ENCODE measurements at regions not wholly inside any gene's neighbourhood (a gene's known extent, or its start where the extent isn't known, plus 50 kb on each side); places are given as distances from the start of the nearest gene placed in this dataset.

DNA sequence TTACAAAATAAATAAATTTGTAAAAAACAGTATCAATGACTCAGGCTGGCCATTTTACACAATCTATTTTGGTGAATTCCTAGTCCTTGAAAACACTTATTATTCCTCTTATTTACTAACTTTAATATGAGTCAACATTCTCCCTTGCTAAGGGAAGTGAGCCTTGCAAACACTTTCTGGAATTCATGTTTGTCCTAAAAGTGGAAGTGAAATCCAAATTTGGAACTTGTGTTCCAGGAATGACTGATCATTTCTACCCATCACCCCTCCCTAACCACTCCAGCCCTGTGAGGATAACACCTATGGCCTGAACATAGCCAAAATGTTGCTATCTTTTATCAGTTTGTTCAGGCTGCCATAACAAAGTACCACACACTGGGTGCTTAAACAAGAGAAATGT lies 83.1 kb downstream of the OR5AK2 start:
- Histone ChIP-seq H3K4me3 (ENCODE audit: extremely low read depth in 1 of 4, insufficient read depth in 2 of 4, low read depth in 3 of 4, low read length in 4 of 4) (no peak overlapping the region), H3K4ac (replicated peaks; ENCODE audit: insufficient read length, low read depth, low read length) (no peak overlapping the region), H3K14ac (ENCODE audit: insufficient read length) (no peak overlapping the region), H3K27me3 (replicated peaks in 1 of 4; ENCODE audit: control insufficient read depth in 3 of 4, extremely low read depth in 1 of 4, insufficient read depth in 3 of 4, low read length in 3 of 4) (no peaks in the 10 kb centered on the region), H3K56ac (replicated peaks; ENCODE audit: insufficient read length, low read depth, low read length) (no peak overlapping the region), H3K18ac (ENCODE audit: extremely low read depth, low read length) (no peak overlapping the region), H2BK20ac (ENCODE audit: low read length) (no peak overlapping the region), H2BK5ac (ENCODE audit: low read depth, low read length) (no peak overlapping the region), H3K79me1 (ENCODE audit: low read depth, low read length) (no peaks in the 10 kb centered on the region), H2AK5ac (ENCODE audit: low read depth, low read length) (no peak overlapping the region), H3K36me3 (ENCODE audit: control insufficient read depth in 2 of 4, insufficient read depth in 4 of 4, low read length in 3 of 4) (no peaks in the 10 kb centered on the region), H4K5ac (ENCODE audit: insufficient read length, low read depth, low read length) (no peak overlapping the region), H4K20me1 (replicated peaks in 1 of 2; ENCODE audit: control insufficient read depth in 1 of 2, insufficient read depth in 2 of 2, low read length in 2 of 2) (no peaks in the 10 kb centered on the region), H3K9ac (replicated peaks in 1 of 4; ENCODE audit: extremely low read depth in 1 of 4, low read depth in 3 of 4, low read length in 3 of 4) (no peak overlapping the region), H2BK12ac (ENCODE audit: low read depth, low read length) (no peak overlapping the region), H3K23ac (ENCODE audit: insufficient read length) (no peak overlapping the region), H3K4me2 (ENCODE audit: insufficient read depth in 1 of 2, low read depth in 2 of 2, low read length in 2 of 2) (no peak overlapping the region), H3K79me2 (ENCODE audit: control insufficient read depth in 1 of 2, insufficient read depth in 2 of 2, low read length in 2 of 2) (no peaks in the 10 kb centered on the region), H2BK15ac (ENCODE audit: low read length) (no peak overlapping the region), H3K4me1 (replicated peaks in 1 of 4; ENCODE audit: control insufficient read depth in 3 of 4, insufficient read depth in 4 of 4, low read length in 3 of 4) (no peaks in the 10 kb centered on the region), H4K91ac (replicated peaks; ENCODE audit: insufficient read length, low read length) (no peak overlapping the region), H2AFZ (ENCODE audit: low read length) (no peak overlapping the region), H2BK120ac (replicated peaks; ENCODE audit: low read depth, low read length) (no peak overlapping the region), H4K8ac (ENCODE audit: extremely low read depth, insufficient read depth, low read length) (no peak overlapping the region), H3K23me2 (ENCODE audit: low read depth, low read length) (no peaks in the 10 kb centered on the region), H3K27ac (ENCODE audit: low read depth, low read length) (no peak overlapping the region), H3K9me3 (ENCODE audit: insufficient read depth in 2 of 2, low read depth in 1 of 2, low read length in 1 of 2) (no peaks in the 10 kb centered on the region; a peak in 1 of 4 replicates)
- no peak for FAIRE-seq
- CTCF ChIA-PET (ENCODE audit: partially characterized antibody) = no interaction called here
- TF ChIP-seq YY1 (IDR thresholded peaks at IDR 0.05; ENCODE audit: low read depth, low read length) = no peak
- TF ChIP-seq RFX5 (IDR thresholded peaks at IDR 0.05; ENCODE audit: borderline replicate concordance, low read depth, low read length) = no peak
- TF ChIP-seq RNF2 (IDR thresholded peaks at IDR 0.05; ENCODE audit: borderline replicate concordance, low read depth, low read length, missing control alignments, poor library complexity, severe bottlenecking) = no peak
- TF ChIP-seq BCL11A (IDR thresholded peaks at IDR 0.05; ENCODE audit: low read depth in 2 of 2, low read length in 2 of 2) = no peak
- TF ChIP-seq EGR1 (IDR thresholded peaks at IDR 0.05; ENCODE audit: borderline replicate concordance, low read depth, low read length) = no peak
- TF ChIP-seq CBX8 (IDR thresholded peaks at IDR 0.05; ENCODE audit: borderline replicate concordance, low read depth, low read length) = no peak
- no peak for TF ChIP-seq TAF1 (IDR thresholded peaks at IDR 0.05; ENCODE audit: low read depth, low read length)
- POLR2A ChIA-PET (ENCODE audit: partially characterized antibody) = no interaction called here
- DNase-seq (ENCODE audit: low read depth in 1 of 2, low spot score in 2 of 2) = no peak
